ENCODE measurements at regions not wholly inside any gene's neighbourhood (a gene's known extent, or its start where the extent isn't known, plus 50 kb on each side); places are given as distances from the start of the nearest gene placed in this dataset.

DNA sequence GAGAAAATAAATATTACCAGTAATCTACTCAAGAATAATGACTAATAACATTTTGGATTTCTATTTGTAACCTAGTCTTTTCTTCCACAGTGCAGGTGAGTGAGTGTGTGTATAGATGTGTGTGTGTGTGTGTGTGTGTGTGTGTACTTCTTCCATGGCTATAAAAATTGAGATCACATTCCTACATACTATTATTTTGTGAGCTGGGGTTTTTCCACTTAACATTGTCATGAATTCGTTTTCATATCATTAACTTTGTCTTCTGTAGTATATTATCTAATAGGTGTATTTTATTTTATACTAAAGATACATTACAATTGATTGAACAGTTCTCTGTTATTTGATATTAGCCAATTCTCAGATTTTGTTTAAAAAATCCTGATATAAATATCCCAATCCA lies 152.4 kb upstream of the TRPC7 start:
- intact Hi-C loops (cut with micrococcal nuclease): no loop called here
- Mint-ChIP-seq H3K27ac (peak overlapping the region in 1 of 7 donors; percentile 49), H3K36me3 (no peaks in the 10 kb centered on the region), H3K4me1 (no peaks in the 10 kb centered on the region), H3K9me3 (peaks cover 0 to 4% (median 0%) of the 10 kb centered on the region in 8 donors), H3K27me3 (no peaks in the 10 kb centered on the region), H3K4me3 (no peak overlapping the region)
- Histone ChIP-seq H3K4me1 (ENCODE audit: insufficient read depth, low read length) (no peaks in the 10 kb centered on the region), H3K9me3 (ENCODE audit: control insufficient read depth in 1 of 2, low read length in 2 of 2) (no peaks in the 10 kb centered on the region), H3K27me3 (ENCODE audit: insufficient read depth, low read length) (no peaks in the 10 kb centered on the region), H3K36me3 (ENCODE audit: insufficient read depth, low read length) (no peaks in the 10 kb centered on the region), H3K4me3 (ENCODE audit: low read length in 2 of 2) (no peak overlapping the region), H3K27ac (ENCODE audit: low read depth, low read length) (no peak overlapping the region)
- CTCF ChIA-PET (ENCODE audit: partially characterized antibody): interaction anchor here (0.7 kb wide), 1 partner anchor 14 kb away, joined by 3 read pairs; no protein-coding TSS in a partner anchor
- POLR2A ChIA-PET (ENCODE audit: partially characterized antibody): no interaction called here
- no peak for DNase-seq

DNA sequence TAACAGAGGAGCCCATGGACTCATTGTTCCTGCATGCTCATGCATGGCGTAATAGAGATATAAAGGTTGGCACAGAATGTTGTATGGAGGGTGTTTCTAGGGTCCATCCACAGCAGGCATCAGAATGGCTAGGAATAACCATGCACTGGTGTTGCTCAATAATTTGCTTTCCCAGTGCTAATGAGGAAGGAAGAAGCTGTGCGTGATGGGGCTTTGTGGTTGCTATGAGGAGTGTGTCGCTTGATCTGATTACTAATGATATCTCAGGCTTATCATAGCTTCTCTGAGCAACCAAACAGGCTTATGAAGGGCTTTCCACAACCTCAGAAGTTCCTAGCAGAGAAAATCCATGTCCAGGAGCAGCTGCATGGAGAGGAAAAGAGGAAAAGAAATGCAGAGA lies 151.3 kb upstream of the TRPC7 start:
- intact Hi-C loops (cut with micrococcal nuclease): no loop called here
- no peaks in the 10 kb centered on the region for H3K9me3 ChIP-seq (ENCODE audit: control insufficient read depth in 1 of 2, low read length in 2 of 2)
- no peaks in the 10 kb centered on the region for H3K4me1 ChIP-seq (ENCODE audit: insufficient read depth, low read length)
- no peak overlapping the region for H3K4me3 Mint-ChIP-seq
- ChIA-PET POLR2A (ENCODE audit: partially characterized antibody) (no interaction called here), CTCF (ENCODE audit: partially characterized antibody) (no interaction called here)
- no peaks in the 10 kb centered on the region for H3K4me1 Mint-ChIP-seq
- H3K27me3 Mint-ChIP-seq: no peaks in the 10 kb centered on the region
- H3K36me3 Mint-ChIP-seq: no peaks in the 10 kb centered on the region
- H3K36me3 ChIP-seq (ENCODE audit: insufficient read depth, low read length): no peaks in the 10 kb centered on the region
- H3K9me3 Mint-ChIP-seq: peaks cover 0 to 6% (median 1%) of the 10 kb centered on the region in 8 donors
- H3K27me3 ChIP-seq (ENCODE audit: insufficient read depth, low read length): no peaks in the 10 kb centered on the region
- no peak overlapping the region for H3K4me3 ChIP-seq (ENCODE audit: low read length in 2 of 2)
- H3K27ac Mint-ChIP-seq: no peak overlapping the region
- DNase-seq: no peak
- H3K27ac ChIP-seq (ENCODE audit: low read depth, low read length): no peak overlapping the region

DNA sequence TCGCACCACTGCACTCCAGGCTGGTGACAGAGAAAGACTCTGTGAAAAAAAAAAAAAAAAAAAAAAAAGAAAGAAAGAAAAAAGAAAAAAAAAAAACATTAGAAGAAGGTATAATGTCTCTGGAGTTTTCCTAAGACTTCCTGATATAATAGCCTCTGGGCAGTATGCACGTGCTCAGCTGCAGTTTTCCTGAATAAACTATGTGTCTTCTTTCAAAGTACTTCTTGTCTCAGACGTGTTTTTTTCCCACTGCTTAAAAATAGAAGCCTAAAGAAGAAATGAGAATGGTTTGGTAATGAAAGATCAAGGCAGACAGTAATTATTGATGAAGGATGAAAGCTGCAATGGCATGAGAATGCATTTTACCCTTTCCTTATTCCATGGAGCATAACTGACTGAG lies 148.1 kb upstream of the TRPC7 start:
- no peaks in the 10 kb centered on the region for H3K4me1 ChIP-seq (ENCODE audit: insufficient read depth, low read length)
- Mint-ChIP-seq H3K27me3 (no peaks in the 10 kb centered on the region), H3K4me1 (no peaks in the 10 kb centered on the region), H3K27ac (no peak overlapping the region), H3K4me3 (no peak overlapping the region), H3K9me3 (peaks cover 0 to 4% (median 0%) of the 10 kb centered on the region in 8 donors), H3K36me3 (no peaks in the 10 kb centered on the region)
- ChIA-PET POLR2A (ENCODE audit: partially characterized antibody) (no interaction called here), CTCF (ENCODE audit: partially characterized antibody) (no interaction called here)
- intact Hi-C loops (cut with micrococcal nuclease): no loop called here
- no peak for DNase-seq
- H3K36me3 ChIP-seq (ENCODE audit: insufficient read depth, low read length): no peaks in the 10 kb centered on the region
- H3K4me3 ChIP-seq (ENCODE audit: low read length in 2 of 2): no peak overlapping the region
- H3K27me3 ChIP-seq (ENCODE audit: insufficient read depth, low read length): no peaks in the 10 kb centered on the region
- H3K27ac ChIP-seq (ENCODE audit: low read depth, low read length): no peak overlapping the region
- H3K9me3 ChIP-seq (ENCODE audit: control insufficient read depth in 1 of 2, low read length in 2 of 2): no peaks in the 10 kb centered on the region

DNA sequence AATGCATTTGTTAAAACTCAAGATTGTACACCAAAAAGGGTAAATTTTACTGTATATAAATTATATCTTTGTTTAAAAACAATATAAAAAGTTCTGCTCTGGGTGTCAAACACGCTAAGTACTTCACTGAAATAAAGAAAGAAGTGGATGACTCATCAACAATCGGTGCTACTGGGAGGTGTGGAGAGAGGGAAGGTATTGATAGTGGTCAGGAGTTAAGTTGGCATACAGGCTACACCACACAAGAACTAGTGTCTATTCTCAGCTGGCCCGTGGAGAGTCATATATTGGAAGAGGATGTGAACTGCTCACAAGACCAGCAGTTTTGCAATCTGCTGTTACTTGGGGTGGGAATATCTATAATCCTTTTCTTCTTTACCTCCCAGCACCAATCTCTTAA lies 145.7 kb upstream of the TRPC7 start:
- no peak overlapping the region for H3K27ac ChIP-seq (ENCODE audit: low read depth, low read length)
- no peaks in the 10 kb centered on the region for H3K4me1 Mint-ChIP-seq
- CTCF ChIA-PET (ENCODE audit: partially characterized antibody): no interaction called here
- DNase-seq: no peak
- no peaks in the 10 kb centered on the region for H3K36me3 ChIP-seq (ENCODE audit: insufficient read depth, low read length)
- H3K27me3 ChIP-seq (ENCODE audit: insufficient read depth, low read length): no peaks in the 10 kb centered on the region
- H3K27me3 Mint-ChIP-seq: no peaks in the 10 kb centered on the region
- no peak overlapping the region for H3K4me3 Mint-ChIP-seq
- intact Hi-C loops (cut with micrococcal nuclease): no loop called here
- no peak overlapping the region for H3K27ac Mint-ChIP-seq
- no peaks in the 10 kb centered on the region for H3K4me1 ChIP-seq (ENCODE audit: insufficient read depth, low read length)
- H3K9me3 ChIP-seq (ENCODE audit: control insufficient read depth in 1 of 2, low read length in 2 of 2): no peaks in the 10 kb centered on the region
- no peaks in the 10 kb centered on the region for H3K36me3 Mint-ChIP-seq
- H3K4me3 ChIP-seq (ENCODE audit: low read length in 2 of 2): no peak overlapping the region
- POLR2A ChIA-PET (ENCODE audit: partially characterized antibody): no interaction called here
- H3K9me3 Mint-ChIP-seq: peaks cover 0 to 4% (median 0%) of the 10 kb centered on the region in 8 donors

DNA sequence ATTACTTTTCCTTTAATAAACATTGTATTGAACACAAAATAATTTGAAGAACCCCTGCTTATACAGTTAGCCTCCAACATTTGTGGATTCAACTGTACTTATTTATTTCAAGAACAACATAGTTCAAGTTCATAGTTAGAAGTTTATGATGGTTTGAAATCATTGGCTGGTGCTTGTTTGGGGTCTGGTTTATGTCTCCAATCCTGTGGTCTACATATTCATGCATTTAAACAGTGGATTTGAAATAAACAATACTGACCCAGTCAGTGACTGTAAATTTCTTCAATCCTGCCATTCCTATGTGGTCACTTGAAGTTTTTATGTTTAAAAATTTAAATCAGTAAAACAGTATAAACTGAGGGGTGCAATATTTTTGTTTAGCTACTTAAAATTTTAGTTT lies 145.1 kb upstream of the TRPC7 start:
- DNase-seq: no peak
- CTCF ChIA-PET (ENCODE audit: partially characterized antibody): no interaction called here
- H3K27ac Mint-ChIP-seq: no peak overlapping the region

DNA sequence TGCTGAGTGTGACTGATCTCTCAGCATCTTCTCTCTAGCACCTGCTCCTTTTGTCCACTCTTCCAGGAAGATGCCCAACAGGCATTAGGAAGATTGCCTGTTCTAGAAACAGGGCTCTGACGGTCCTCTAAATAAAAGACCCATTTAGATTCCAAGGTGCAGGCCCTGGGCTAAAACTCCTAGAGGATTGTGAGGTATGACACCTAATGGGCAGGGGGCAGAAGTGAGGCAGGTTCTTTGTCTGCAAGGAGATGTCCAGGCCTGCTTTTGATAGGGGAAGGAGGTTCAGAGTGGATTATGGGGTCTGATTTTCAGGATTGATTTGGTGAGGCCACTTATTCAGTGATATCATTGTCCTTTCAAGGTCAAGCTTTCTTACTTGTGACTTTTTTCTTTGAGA lies 140.8 kb upstream of the TRPC7 start:
- Histone ChIP-seq H3K4me1 (ENCODE audit: insufficient read depth, low read length) (no peaks in the 10 kb centered on the region), H3K27me3 (ENCODE audit: insufficient read depth, low read length) (no peaks in the 10 kb centered on the region), H3K4me3 (ENCODE audit: low read length in 2 of 2) (no peak overlapping the region), H3K27ac (ENCODE audit: low read depth, low read length) (no peak overlapping the region), H3K9me3 (ENCODE audit: control insufficient read depth in 1 of 2, low read length in 2 of 2) (no peaks in the 10 kb centered on the region), H3K36me3 (ENCODE audit: insufficient read depth, low read length) (no peaks in the 10 kb centered on the region)
- H3K27ac Mint-ChIP-seq: no peak overlapping the region
- no peaks in the 10 kb centered on the region for H3K4me1 Mint-ChIP-seq
- no peak for DNase-seq
- H3K36me3 Mint-ChIP-seq: no peaks in the 10 kb centered on the region
- peaks cover 0 to 4% (median under 1%) of the 10 kb centered on the region in 8 donors for H3K9me3 Mint-ChIP-seq
- H3K4me3 Mint-ChIP-seq: no peak overlapping the region
- ChIA-PET CTCF (ENCODE audit: partially characterized antibody) (no interaction called here), POLR2A (ENCODE audit: partially characterized antibody) (no interaction called here)
- intact Hi-C loops (cut with micrococcal nuclease): no loop called here
- peaks cover 0 to 1% of the 10 kb centered on the region in 2 donors for H3K27me3 Mint-ChIP-seq

More for the DNA sequence above, 145.1 kb upstream of the TRPC7 start:
- peaks cover 0 to 4% (median 0%) of the 10 kb centered on the region in 8 donors for H3K9me3 Mint-ChIP-seq
- H3K4me1 Mint-ChIP-seq: no peaks in the 10 kb centered on the region
- Histone ChIP-seq H3K4me3 (ENCODE audit: low read length in 2 of 2) (no peak overlapping the region), H3K27me3 (ENCODE audit: insufficient read depth, low read length) (no peaks in the 10 kb centered on the region), H3K9me3 (ENCODE audit: control insufficient read depth in 1 of 2, low read length in 2 of 2) (no peaks in the 10 kb centered on the region), H3K36me3 (ENCODE audit: insufficient read depth, low read length) (no peaks in the 10 kb centered on the region), H3K27ac (ENCODE audit: low read depth, low read length) (no peak overlapping the region), H3K4me1 (ENCODE audit: insufficient read depth, low read length) (no peaks in the 10 kb centered on the region)
- H3K27me3 Mint-ChIP-seq: no peaks in the 10 kb centered on the region
- intact Hi-C loops (cut with micrococcal nuclease): no loop called here
- H3K36me3 Mint-ChIP-seq: no peaks in the 10 kb centered on the region
- POLR2A ChIA-PET (ENCODE audit: partially characterized antibody): no interaction called here
- no peak overlapping the region for H3K4me3 Mint-ChIP-seq

DNA sequence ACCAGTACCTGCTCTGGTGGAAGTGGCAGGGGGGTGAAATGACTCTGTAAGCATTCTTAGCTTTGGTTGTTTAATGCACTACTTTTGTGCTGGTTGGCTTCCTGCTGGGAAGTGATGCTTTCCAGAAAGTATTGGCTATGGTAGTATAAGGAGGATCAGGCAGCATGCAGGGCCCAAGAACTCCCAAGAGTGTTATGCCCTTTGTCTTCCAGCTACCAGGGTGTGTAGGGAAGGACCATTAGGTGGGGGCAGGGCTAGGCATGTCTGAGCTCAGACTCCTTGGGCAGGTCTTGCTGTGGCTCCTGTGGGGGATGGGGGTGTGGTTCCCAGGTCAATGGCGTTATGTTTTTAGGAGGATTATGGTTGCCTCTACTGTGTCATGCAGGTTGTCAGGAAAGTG lies 135.8 kb upstream of the TRPC7 start:
- H3K27ac ChIP-seq (ENCODE audit: low read depth, low read length): no peak overlapping the region
- ChIA-PET POLR2A (ENCODE audit: partially characterized antibody) (no interaction called here), CTCF (ENCODE audit: partially characterized antibody) (no interaction called here)
- intact Hi-C loops (cut with micrococcal nuclease): no loop called here
- peaks cover 0 to 32% (median 10%) of the 10 kb centered on the region in 8 donors for H3K9me3 Mint-ChIP-seq
- no peaks in the 10 kb centered on the region for H3K36me3 ChIP-seq (ENCODE audit: insufficient read depth, low read length)
- H3K4me3 Mint-ChIP-seq: no peak overlapping the region
- H3K27me3 ChIP-seq (ENCODE audit: insufficient read depth, low read length): no peaks in the 10 kb centered on the region
- no peaks in the 10 kb centered on the region for H3K9me3 ChIP-seq (ENCODE audit: control insufficient read depth in 1 of 2, low read length in 2 of 2)
- no peak overlapping the region for H3K27ac Mint-ChIP-seq
- H3K36me3 Mint-ChIP-seq: no peaks in the 10 kb centered on the region
- no peaks in the 10 kb centered on the region for H3K4me1 Mint-ChIP-seq
- H3K27me3 Mint-ChIP-seq: peaks cover 0 to 1% of the 10 kb centered on the region in 2 donors
- H3K4me1 ChIP-seq (ENCODE audit: insufficient read depth, low read length): no peaks in the 10 kb centered on the region
- DNase-seq: no peak
- H3K4me3 ChIP-seq (ENCODE audit: low read length in 2 of 2): no peak overlapping the region

DNA sequence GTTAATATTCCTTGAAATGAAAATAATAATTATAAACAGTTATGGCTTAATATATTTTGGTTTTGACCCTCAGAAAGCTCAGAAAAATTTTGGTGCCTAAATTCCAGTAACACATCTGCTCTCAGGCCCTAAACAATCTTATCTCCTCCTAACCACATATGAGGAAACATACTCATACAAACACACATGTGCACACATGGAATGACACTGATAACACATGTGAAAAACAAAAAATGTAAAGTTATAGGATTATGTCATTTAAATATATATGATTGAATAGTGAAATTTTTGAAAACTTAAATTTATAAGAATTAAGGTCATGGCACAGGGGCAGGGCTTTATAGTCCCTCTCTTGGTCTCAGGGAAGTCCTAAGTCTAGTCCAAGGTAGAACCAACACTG lies 127.2 kb upstream of the TRPC7 start:
- no peaks in the 10 kb centered on the region for H3K27me3 Mint-ChIP-seq
- no peak for DNase-seq
- H3K27ac ChIP-seq (ENCODE audit: low read depth, low read length): no peak overlapping the region
- no peak overlapping the region for H3K27ac Mint-ChIP-seq
- POLR2A ChIA-PET (ENCODE audit: partially characterized antibody): no interaction called here
- CTCF ChIA-PET (ENCODE audit: partially characterized antibody): no interaction called here
- peaks cover 0 to 7% (median 4%) of the 10 kb centered on the region in 8 donors for H3K9me3 Mint-ChIP-seq
- H3K4me3 Mint-ChIP-seq: no peak overlapping the region
- H3K27me3 ChIP-seq (ENCODE audit: insufficient read depth, low read length): no peaks in the 10 kb centered on the region
- H3K36me3 Mint-ChIP-seq: no peaks in the 10 kb centered on the region
- no peaks in the 10 kb centered on the region for H3K36me3 ChIP-seq (ENCODE audit: insufficient read depth, low read length)
- no peaks in the 10 kb centered on the region for H3K4me1 ChIP-seq (ENCODE audit: insufficient read depth, low read length)
- no peaks in the 10 kb centered on the region for H3K4me1 Mint-ChIP-seq
- no peak overlapping the region for H3K4me3 ChIP-seq (ENCODE audit: low read length in 2 of 2)
- intact Hi-C loops (cut with micrococcal nuclease): no loop called here
- no peaks in the 10 kb centered on the region for H3K9me3 ChIP-seq (ENCODE audit: control insufficient read depth in 1 of 2, low read length in 2 of 2)
